A549 (cell line): ENCODE measurements at regions not wholly inside any gene's neighbourhood (a gene's known extent, or its start where the extent isn't known, plus 50 kb on each side); places are given as distances from the start of the nearest gene placed in this dataset.

ENCODE experiments used
- ATAC-seq, 2 experiments: fragments of 200-7000 bp in 1 of 2; fragments of >200 bp in 1 of 2; cut with Nextera tagmentation in 1 of 2; cut with Tn5 transposase in 1 of 2; 3 replicates each; pipeline versions ENCODE4 v1.8.0 to v1.9.1; 2018 to 2020; ENCODE audit warnings: mild to moderate bottlenecking in 1 of 2, moderate library complexity in 1 of 2
- CTCF ChIA-PET: fragments of 300-600 bp; sonication (Branson Sonifier 250); formaldehyde crosslinking; extraction: SDS; loops from one replicate; lab custom pipeline; 2021; ENCODE audit warnings: antibody characterized with exemption, inconsistent platforms; lab: Yijun Ruan, JAX
- POLR2A ChIA-PET: fragments of 350-600 bp; formaldehyde crosslinking; extraction: SDS; loops from one replicate; lab custom pipeline; 2021; ENCODE audit warnings: antibody characterized with exemption, inconsistent platforms; lab: Yijun Ruan, JAX
- DNase-seq, 2 experiments: peaks; one replicate each; pipeline versions ENCODE4 v3.0.0 to v3.0.0-alpha.2; 2011 to 2016; ENCODE audit warnings: low read depth in 1 of 2, low spot score in 1 of 2
- FAIRE-seq: peaks from 2 replicates; lab custom pipeline; 2011; peaks lifted over from hg19 to GRCh38; lab: Jason Lieb, UNC
- H3K27ac ChIP-seq, 2 experiments: fragments of >200 bp; sonication (Bioruptor Twin); formaldehyde crosslinking; 3 replicates each; pipeline ENCODE4 v1.5.1; 2016 to 2017
- H3K4me1 ChIP-seq: fragments of >200 bp; sonication (Bioruptor Twin); formaldehyde crosslinking; 3 replicates; pipeline ENCODE4 v1.6.1; 2016
- H3K4me2 ChIP-seq: fragments of >200 bp; sonication (Bioruptor Twin); formaldehyde crosslinking; 3 replicates; pipeline ENCODE4 v1.6.1; 2016
- H3K4me3 ChIP-seq: fragments of >200 bp; sonication (Bioruptor Twin); formaldehyde crosslinking; 3 replicates; pipeline ENCODE4 v1.5.1; 2016
- H3K9me3 ChIP-seq: fragments of >200 bp; sonication (Bioruptor Twin); formaldehyde crosslinking; 3 replicates; pipeline ENCODE4 v1.6.1; 2016
- BCL3 ChIP-seq: fragments of >200 bp; sonication (Bioruptor Twin); formaldehyde crosslinking; IDR thresholded peaks from 3 replicates; pipeline ENCODE4 v1.6.1; 2016
- CEBPB ChIP-seq, 2 experiments: fragments of >200 bp in 1 of 2; sonication (Bioruptor Twin) in 1 of 2; formaldehyde crosslinking in 1 of 2; IDR thresholded peaks; 2 replicates each; pipeline ENCODE4 v1.6.1; 2012 to 2016
- E2F6 ChIP-seq: IDR thresholded peaks from 2 replicates; pipeline ENCODE4 v1.6.1; 2012; ENCODE audit warnings: low read depth, borderline replicate concordance
- EHMT2 ChIP-seq: fragments of 200-600 bp; sonication (generic); IDR thresholded peaks from 2 replicates; pipeline ENCODE4 v1.6.1; 2016; ENCODE audit warnings: antibody characterized with exemption, low read depth, mild to moderate bottlenecking, moderate library complexity
- EP300 ChIP-seq, 2 experiments: fragments of >200 bp; sonication (Bioruptor Twin); formaldehyde crosslinking; IDR thresholded peaks; 2 replicates in 1 of 2; 3 replicates in 1 of 2; pipeline ENCODE4 v1.6.1; 2016 to 2017
- ESRRA ChIP-seq: fragments of 150-350 bp; IDR thresholded peaks from 2 replicates; pipeline ENCODE4 v1.6.1; 2014; ENCODE audit warnings: mild to moderate bottlenecking, low read length, borderline replicate concordance
- FOSL2 ChIP-seq, 2 experiments: fragments of 450-650 bp in 1 of 2; fragments of >200 bp in 1 of 2; sonication (Bioruptor Twin) in 1 of 2; formaldehyde crosslinking; IDR thresholded peaks; 2 replicates each; pipeline versions ENCODE4 v1.5.0 to v1.6.1; 2016 to 2020; ENCODE audit warnings: mild to moderate bottlenecking in 1 of 2, moderate library complexity in 1 of 2
- FOXS1 ChIP-seq: fragments of 250-450 bp; sonication (Bioruptor Pico); IDR thresholded peaks from 2 replicates; pipeline ENCODE4 v1.5.0; 2020; ENCODE audit warnings: mild to moderate bottlenecking, moderate library complexity
- HES2 ChIP-seq: fragments of >200 bp; sonication (Bioruptor Twin); formaldehyde crosslinking; IDR thresholded peaks from 2 replicates; pipeline ENCODE4 v1.6.1; 2016
- HEYL ChIP-seq: fragments of 250-450 bp; sonication (Bioruptor Pico); IDR thresholded peaks from 2 replicates; pipeline ENCODE4 v1.8.0; 2021; ENCODE audit warnings: mild to moderate bottlenecking, moderate library complexity
- JUNB ChIP-seq: fragments of >200 bp; sonication (Bioruptor Twin); formaldehyde crosslinking; IDR thresholded peaks from 2 replicates; pipeline ENCODE4 v1.6.1; 2016
- MAX ChIP-seq: IDR thresholded peaks from 2 replicates; pipeline ENCODE4 v1.6.1; 2012
- MAZ ChIP-seq: fragments of 150-350 bp; IDR thresholded peaks from 2 replicates; pipeline ENCODE4 v1.6.1; 2014; ENCODE audit warnings: antibody characterized with exemption, low read depth, low read length, borderline replicate concordance
- MYC ChIP-seq: IDR thresholded peaks from 2 replicates; pipeline ENCODE4 v1.6.1; 2012; ENCODE audit warnings: mild to moderate bottlenecking, inconsistent platforms, low read length, improper control_type of control experiment, borderline replicate concordance
- POLR2A ChIP-seq: IDR thresholded peaks from 2 replicates; pipeline ENCODE4 v1.6.1; 2012; ENCODE audit warnings: mild to moderate bottlenecking, low read length
- POLR2AphosphoS2 ChIP-seq: conservative IDR thresholded peaks from 2 replicates; pipeline ENCODE4 v1.6.1; 2012; ENCODE audit warnings: low read length, improper control_type of control experiment, inconsistent platforms
- RAD21 ChIP-seq, 2 experiments: fragments of >200 bp in 1 of 2; sonication (Bioruptor Twin) in 1 of 2; formaldehyde crosslinking in 1 of 2; IDR thresholded peaks in 1 of 2; conservative IDR thresholded peaks in 1 of 2; 2 replicates in 1 of 2; 3 replicates in 1 of 2; pipeline ENCODE4 v1.6.1; 2012 to 2018; ENCODE audit warnings: inconsistent platforms in 1 of 2
- SMC3 ChIP-seq: fragments of >200 bp; sonication (Bioruptor Twin); formaldehyde crosslinking; IDR thresholded peaks from 3 replicates; pipeline ENCODE4 v1.6.1; 2018; ENCODE audit warnings: inconsistent platforms
- ZNF302 ChIP-seq: fragments of 250-450 bp; sonication (Bioruptor Pico); IDR thresholded peaks from 2 replicates; pipeline ENCODE4 v1.9.0; 2021; ENCODE audit warnings: inconsistent platforms, mild to moderate bottlenecking, moderate library complexity
- ZSCAN20 ChIP-seq: fragments of 250-450 bp; sonication (Bioruptor Pico); IDR thresholded peaks from 2 replicates; pipeline ENCODE4 v1.8.0; 2022; ENCODE audit warnings: mild to moderate bottlenecking, moderate library complexity
- WGBS: methylation state at CpG from one replicate; pipeline ENCODE4 v1.1.6; 2017; ENCODE audit errors: missing lambda C conversion rate; 5-methylcytosine and 5-hydroxymethylcytosine counted together
- TF ChIP-seq, protein P1 (sequence below): fragments of 250-450 bp; sonication (Bioruptor Pico); IDR thresholded peaks from 2 replicates; pipeline ENCODE4 v1.5.0; 2020; ENCODE audit warnings: low read depth, mild to moderate bottlenecking, moderate library complexity
- TF ChIP-seq, protein P2 (sequence below): fragments of >200 bp; sonication (Bioruptor Twin); formaldehyde crosslinking; IDR thresholded peaks from 3 replicates; pipeline ENCODE4 v1.5.1; 2016

- no peak for DNase-seq
- no peak overlapping the region for H3K4me2 ChIP-seq
- H3K9me3 ChIP-seq: peaks cover 4% of the 10 kb centered on the region; the same call in 1 of the 3 replicates
- no peak overlapping the region for H3K4me3 ChIP-seq
- ChIA-PET CTCF (no interaction called here), POLR2A (no interaction called here)
- no peak overlapping the region for H3K27ac ChIP-seq
- no peak for FAIRE-seq
- TF ChIP-seq E2F6 (no peak), ZSCAN20 (CRISPR knock-in tag) (no peak), FOXS1 (CRISPR knock-in tag) (no peak), POLR2AphosphoS2 (no peak), MAZ (no peak), POLR2A (no peak), EHMT2 (no peak), HEYL (CRISPR knock-in tag) (no peak), RAD21 (conservative IDR thresholded peaks at IDR 0.05 in 1 of 2, IDR thresholded peaks at IDR 0.05 in 1 of 2) (no peak), SMC3 (no peak), ESRRA (no peak), ZNF302 (CRISPR knock-in tag) (no peak), HES2 (no peak), MAX (no peak), JUNB (no peak), BCL3 (no peak)
- TF ChIP-seq, protein P1, sequence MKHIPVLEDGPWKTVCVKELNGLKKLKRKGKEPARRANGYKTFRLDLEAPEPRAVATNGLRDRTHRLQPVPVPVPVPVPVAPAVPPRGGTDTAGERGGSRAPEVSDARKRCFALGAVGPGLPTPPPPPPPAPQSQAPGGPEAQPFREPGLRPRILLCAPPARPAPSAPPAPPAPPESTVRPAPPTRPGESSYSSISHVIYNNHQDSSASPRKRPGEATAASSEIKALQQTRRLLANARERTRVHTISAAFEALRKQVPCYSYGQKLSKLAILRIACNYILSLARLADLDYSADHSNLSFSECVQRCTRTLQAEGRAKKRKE (CRISPR knock-in tag): no peak
- TF ChIP-seq, protein P2, sequence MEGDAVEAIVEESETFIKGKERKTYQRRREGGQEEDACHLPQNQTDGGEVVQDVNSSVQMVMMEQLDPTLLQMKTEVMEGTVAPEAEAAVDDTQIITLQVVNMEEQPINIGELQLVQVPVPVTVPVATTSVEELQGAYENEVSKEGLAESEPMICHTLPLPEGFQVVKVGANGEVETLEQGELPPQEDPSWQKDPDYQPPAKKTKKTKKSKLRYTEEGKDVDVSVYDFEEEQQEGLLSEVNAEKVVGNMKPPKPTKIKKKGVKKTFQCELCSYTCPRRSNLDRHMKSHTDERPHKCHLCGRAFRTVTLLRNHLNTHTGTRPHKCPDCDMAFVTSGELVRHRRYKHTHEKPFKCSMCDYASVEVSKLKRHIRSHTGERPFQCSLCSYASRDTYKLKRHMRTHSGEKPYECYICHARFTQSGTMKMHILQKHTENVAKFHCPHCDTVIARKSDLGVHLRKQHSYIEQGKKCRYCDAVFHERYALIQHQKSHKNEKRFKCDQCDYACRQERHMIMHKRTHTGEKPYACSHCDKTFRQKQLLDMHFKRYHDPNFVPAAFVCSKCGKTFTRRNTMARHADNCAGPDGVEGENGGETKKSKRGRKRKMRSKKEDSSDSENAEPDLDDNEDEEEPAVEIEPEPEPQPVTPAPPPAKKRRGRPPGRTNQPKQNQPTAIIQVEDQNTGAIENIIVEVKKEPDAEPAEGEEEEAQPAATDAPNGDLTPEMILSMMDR: no peak
- peaks cover 4% of the 10 kb centered on the region; the same call in 1 of the 3 replicates for H3K4me1 ChIP-seq
- ATAC-seq: no peak
Observed at GRCh38 chr12:102344691-102345090, 135.7 kb downstream of the IGF1 start.

DNA sequence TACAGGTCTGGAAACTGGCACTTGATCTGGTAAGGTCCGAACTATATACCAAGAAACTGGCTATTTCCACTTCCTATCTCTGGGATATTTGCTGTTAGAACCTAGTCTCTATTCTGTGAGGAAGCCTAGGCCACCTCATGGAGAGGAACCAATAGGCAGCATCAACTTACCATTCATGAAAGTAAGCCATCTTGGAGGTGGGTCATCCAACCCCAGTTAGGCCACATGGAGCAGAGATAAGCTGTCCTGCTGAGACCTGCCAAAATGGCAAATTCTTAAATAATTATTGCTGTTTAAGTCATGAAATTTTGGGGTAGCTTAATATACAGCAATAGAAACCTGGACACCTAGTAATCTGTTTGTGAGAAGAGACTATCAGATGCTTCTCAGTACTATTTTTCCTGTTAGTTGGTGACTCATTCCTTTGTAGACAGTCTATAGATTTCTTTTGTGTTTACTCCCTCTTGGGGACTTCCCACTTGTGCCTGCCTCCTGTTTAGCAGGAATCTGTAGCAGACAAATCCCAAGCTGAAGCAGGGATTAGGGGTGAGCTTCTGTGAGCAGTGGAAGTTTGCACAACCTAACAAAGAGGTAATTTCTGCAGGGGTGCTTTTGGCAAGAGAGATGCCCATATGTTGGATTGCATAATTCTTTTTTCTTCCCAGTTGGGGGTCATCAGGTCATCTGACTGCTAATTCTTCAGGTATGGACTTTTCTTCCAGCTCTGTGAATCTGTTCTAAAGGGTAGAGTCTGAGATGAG lies 136.8 kb downstream of the IGF1 start:
- ATAC-seq: peak; percentile 43 to 61; a peak in 4 of 6 replicates
- Histone ChIP-seq H3K4me3 (no peak overlapping the region), H3K27ac (no peak overlapping the region; a peak in 1 of 6 replicates), H3K4me2 (0 out of 3 replicates have a peak overlapping the region, but pooled peaks have one; percentile 4), H3K4me1 (peaks cover 4% of the 10 kb centered on the region; the same call in 1 of the 3 replicates), H3K9me3 (peaks cover 4% of the 10 kb centered on the region; the same call in 1 of the 3 replicates)
- WGBS: 43% methylated on average over 1 of the region's 1 CpG
- no peak for FAIRE-seq
- CTCF ChIA-PET: no interaction called here
- TF ChIP-seq MYC (no peak), CEBPB (IDR thresholded peaks at IDR 0.05) (peak in 1 of 2 experiments; percentile 25; a peak in 1 of 4 replicates), EP300 (IDR thresholded peaks at IDR 0.05) (no peak), FOSL2 (IDR thresholded peaks at IDR 0.05) (no peak), FOSL2 (CRISPR knock-in tag; IDR thresholded peaks at IDR 0.05) (peak; percentile 46; the same call in 1 of the 2 replicates)
- DNase-seq: peak; percentile 9 to 40
- POLR2A ChIA-PET: no interaction called here
